ENCODE measurements at regions not wholly inside any gene's neighbourhood (a gene's known extent, or its start where the extent isn't known, plus 50 kb on each side); places are given as distances from the start of the nearest gene placed in this dataset.

DNA sequence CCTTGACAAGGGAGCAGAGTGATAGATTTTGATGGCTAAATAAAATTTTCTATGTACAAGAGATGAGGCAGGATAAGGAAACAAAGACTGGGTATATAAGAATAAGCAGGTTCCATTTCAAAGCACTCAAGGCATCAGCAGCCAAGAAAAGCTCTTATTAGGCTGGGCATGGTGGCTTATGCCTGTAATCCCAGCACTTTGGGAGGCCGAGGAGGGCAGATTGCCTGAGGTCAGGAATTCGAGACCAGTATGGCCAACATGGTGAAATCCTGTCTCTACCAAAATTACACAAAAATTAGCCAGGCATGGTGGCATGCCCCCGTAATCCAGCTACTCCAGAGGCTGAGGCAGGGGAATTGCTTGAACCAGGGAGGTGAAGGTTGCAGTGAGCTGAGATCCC lies 563.4 kb upstream of the CCDC179 start:
- no peak overlapping the region for H3K27ac ChIP-seq
- no peaks in the 10 kb centered on the region for H3K9me3 ChIP-seq
- 71 to 75% (median 72%) methylated on average over 3 of the region's 3 CpGs for WGBS, 4 donors
- H3K27me3 ChIP-seq: no peaks in the 10 kb centered on the region
- H3K4me1 ChIP-seq: no peaks in the 10 kb centered on the region
- no peak for TF ChIP-seq POLR2A (IDR thresholded peaks at IDR 0.05)
- TF ChIP-seq, protein P1, sequence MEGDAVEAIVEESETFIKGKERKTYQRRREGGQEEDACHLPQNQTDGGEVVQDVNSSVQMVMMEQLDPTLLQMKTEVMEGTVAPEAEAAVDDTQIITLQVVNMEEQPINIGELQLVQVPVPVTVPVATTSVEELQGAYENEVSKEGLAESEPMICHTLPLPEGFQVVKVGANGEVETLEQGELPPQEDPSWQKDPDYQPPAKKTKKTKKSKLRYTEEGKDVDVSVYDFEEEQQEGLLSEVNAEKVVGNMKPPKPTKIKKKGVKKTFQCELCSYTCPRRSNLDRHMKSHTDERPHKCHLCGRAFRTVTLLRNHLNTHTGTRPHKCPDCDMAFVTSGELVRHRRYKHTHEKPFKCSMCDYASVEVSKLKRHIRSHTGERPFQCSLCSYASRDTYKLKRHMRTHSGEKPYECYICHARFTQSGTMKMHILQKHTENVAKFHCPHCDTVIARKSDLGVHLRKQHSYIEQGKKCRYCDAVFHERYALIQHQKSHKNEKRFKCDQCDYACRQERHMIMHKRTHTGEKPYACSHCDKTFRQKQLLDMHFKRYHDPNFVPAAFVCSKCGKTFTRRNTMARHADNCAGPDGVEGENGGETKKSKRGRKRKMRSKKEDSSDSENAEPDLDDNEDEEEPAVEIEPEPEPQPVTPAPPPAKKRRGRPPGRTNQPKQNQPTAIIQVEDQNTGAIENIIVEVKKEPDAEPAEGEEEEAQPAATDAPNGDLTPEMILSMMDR (IDR thresholded peaks at IDR 0.05): no peak
- intact Hi-C loops (cut with DNase I): loop anchor here in 1 of 10 donors (5.0 kb wide), 1 partner anchor 51 kb away; no protein-coding TSS in a partner anchor
- no peaks in the 10 kb centered on the region for H3K36me3 ChIP-seq
- DNase-seq: no peak
- ATAC-seq: no peak
- no peak overlapping the region for H3K4me3 ChIP-seq

DNA sequence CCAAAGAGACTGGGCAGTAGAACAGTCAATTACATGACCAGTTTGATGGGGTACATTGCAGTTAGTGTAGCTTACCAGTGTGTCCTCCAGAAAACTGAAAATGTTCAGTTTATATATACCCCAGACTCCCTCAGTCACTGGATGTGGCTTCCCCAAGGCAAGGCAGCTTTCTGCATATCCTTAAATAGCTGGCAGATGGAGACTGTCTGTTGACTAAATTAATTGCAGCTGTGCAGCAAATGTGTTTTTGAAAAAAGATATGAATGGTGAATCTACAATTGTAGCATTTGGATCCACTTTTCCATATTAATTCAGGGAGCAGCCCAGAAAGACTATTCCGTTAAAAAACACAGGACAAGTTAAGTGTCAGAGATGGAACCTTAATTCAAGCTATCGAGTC lies 565.1 kb upstream of the CCDC179 start:
- DNase-seq (no peak), ATAC-seq (no peak)
- WGBS, 4 donors: 67 to 73% (median 72%) methylated on average over 2 of the region's 2 CpGs
- Histone ChIP-seq H3K27me3 (no peaks in the 10 kb centered on the region), H3K4me1 (no peaks in the 10 kb centered on the region), H3K36me3 (no peaks in the 10 kb centered on the region), H3K27ac (no peak overlapping the region), H3K9me3 (peaks cover 0 to 2% (median 0%) of the 10 kb centered on the region in 12 donors), H3K4me3 (no peak overlapping the region)
- TF ChIP-seq, protein P1 (IDR thresholded peaks at IDR 0.05): no peak
- TF ChIP-seq POLR2A (IDR thresholded peaks at IDR 0.05): no peak
- intact Hi-C loops (cut with DNase I): no loop called here

DNA sequence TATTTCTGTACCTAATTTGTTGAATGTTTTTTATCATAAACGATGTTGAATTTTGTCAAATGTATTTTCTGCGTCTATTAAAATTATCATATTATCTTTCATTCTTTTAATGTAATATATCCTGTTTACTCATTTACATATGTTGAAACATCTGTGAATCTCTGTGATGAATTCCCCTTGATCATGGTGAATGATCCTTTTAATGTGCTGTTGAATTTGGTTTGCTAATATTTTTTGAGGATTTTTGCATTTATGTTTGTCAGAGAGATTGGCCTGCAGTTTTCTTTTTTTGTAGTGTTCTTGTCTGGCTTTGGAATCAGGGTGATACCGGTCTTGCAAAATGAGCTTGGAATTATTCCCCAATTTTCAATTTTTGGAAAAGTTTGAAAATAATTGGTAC lies 569.3 kb upstream of the CCDC179 start:
- ATAC-seq (no peak), DNase-seq (no peak)
- no peaks in the 10 kb centered on the region for H3K27me3 ChIP-seq
- H3K36me3 ChIP-seq: no peaks in the 10 kb centered on the region
- no peak for TF ChIP-seq POLR2A (IDR thresholded peaks at IDR 0.05)
- TF ChIP-seq, protein P1 (IDR thresholded peaks at IDR 0.05): no peak
- H3K9me3 ChIP-seq: peaks cover 0 to 9% (median 0%) of the 10 kb centered on the region in 12 donors
- no peak overlapping the region for H3K27ac ChIP-seq
- 78 to 88% (median 81%) methylated on average over 3 of the region's 3 CpGs for WGBS, 4 donors
- no peaks in the 10 kb centered on the region for H3K4me1 ChIP-seq
- H3K4me3 ChIP-seq: no peak overlapping the region
- intact Hi-C loops (cut with DNase I): no loop called here

DNA sequence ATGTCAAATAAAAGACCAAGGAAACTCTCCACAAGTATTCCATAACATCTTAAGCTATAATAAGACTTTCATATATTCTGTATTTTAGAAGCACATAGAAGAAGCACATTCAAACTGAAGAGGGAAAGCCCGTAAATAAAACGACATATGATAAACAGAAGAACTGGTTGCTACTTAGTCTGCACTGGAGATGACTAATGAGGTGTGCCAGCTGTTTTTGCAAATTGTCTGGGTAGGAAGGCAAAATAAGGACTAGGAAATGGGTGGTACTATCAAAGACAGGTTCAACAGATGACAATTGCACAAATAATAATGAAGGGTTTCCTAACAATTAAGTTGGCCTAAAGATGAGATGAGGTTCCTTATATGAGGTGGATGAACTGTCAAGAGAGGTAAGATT lies 593.2 kb upstream of the CCDC179 start:
- no peak overlapping the region for H3K27ac ChIP-seq
- H3K4me1 ChIP-seq: no peaks in the 10 kb centered on the region
- H3K4me3 ChIP-seq: no peak overlapping the region
- TF ChIP-seq, protein P1 (IDR thresholded peaks at IDR 0.05): no peak
- no peak for TF ChIP-seq POLR2A (IDR thresholded peaks at IDR 0.05)
- H3K27me3 ChIP-seq: no peaks in the 10 kb centered on the region
- ATAC-seq: no peak
- 89 to 92% (median 91%) methylated on average over 2 of the region's 2 CpGs for WGBS, 4 donors
- no peaks in the 10 kb centered on the region for H3K36me3 ChIP-seq
- intact Hi-C loops (cut with DNase I): no loop called here
- no peak for DNase-seq
- H3K9me3 ChIP-seq: peaks cover 0 to 7% (median 0%) of the 10 kb centered on the region in 12 donors
